Glutamatergic neuron (in vitro differentiated cells): ENCODE measurements at regions not wholly inside any gene's neighbourhood (a gene's known extent, or its start where the extent isn't known, plus 50 kb on each side); places are given as distances from the start of the nearest gene placed in this dataset.

Experiments used
- DNase-seq: peaks from one replicate; pipeline ENCODE4 v3.0.0; 2022
- H3K27ac Mint-ChIP-seq: one replicate; pipeline ENCODE4 v1.8.0; 2020; ENCODE audit warnings: mild to moderate bottlenecking, mixed read lengths, inconsistent platforms; ENCODE audit not compliant: unreplicated experiment
- H3K27me3 Mint-ChIP-seq: one replicate; pipeline ENCODE4 v1.8.0; 2020; ENCODE audit warnings: mild to moderate bottlenecking, moderate library complexity, mixed read lengths, inconsistent platforms; ENCODE audit not compliant: unreplicated experiment
- H3K36me3 Mint-ChIP-seq: one replicate; pipeline ENCODE4 v1.8.0; 2020; ENCODE audit warnings: mild to moderate bottlenecking, mixed read lengths, inconsistent platforms; ENCODE audit not compliant: unreplicated experiment
- H3K4me1 Mint-ChIP-seq: one replicate; pipeline ENCODE4 v1.8.0; 2020; ENCODE audit warnings: mild to moderate bottlenecking, low read depth, mixed read lengths, inconsistent platforms; ENCODE audit not compliant: unreplicated experiment
- H3K4me3 Mint-ChIP-seq: one replicate; pipeline ENCODE4 v1.8.0; 2020; ENCODE audit warnings: mild to moderate bottlenecking, mixed read lengths, inconsistent platforms; ENCODE audit not compliant: unreplicated experiment
- H3K9me3 Mint-ChIP-seq: one replicate; pipeline ENCODE4 v1.8.0; 2020; ENCODE audit warnings: mild to moderate bottlenecking, moderate library complexity, mixed read lengths, inconsistent platforms; ENCODE audit not compliant: unreplicated experiment
- TF ChIP-seq, protein P1 (sequence below): fragments of 200-600 bp; sonication (generic); IDR thresholded peaks from one replicate; pipeline ENCODE4 v1.5.0; 2021; ENCODE audit not compliant: partially characterized antibody, unreplicated experiment

DNA sequence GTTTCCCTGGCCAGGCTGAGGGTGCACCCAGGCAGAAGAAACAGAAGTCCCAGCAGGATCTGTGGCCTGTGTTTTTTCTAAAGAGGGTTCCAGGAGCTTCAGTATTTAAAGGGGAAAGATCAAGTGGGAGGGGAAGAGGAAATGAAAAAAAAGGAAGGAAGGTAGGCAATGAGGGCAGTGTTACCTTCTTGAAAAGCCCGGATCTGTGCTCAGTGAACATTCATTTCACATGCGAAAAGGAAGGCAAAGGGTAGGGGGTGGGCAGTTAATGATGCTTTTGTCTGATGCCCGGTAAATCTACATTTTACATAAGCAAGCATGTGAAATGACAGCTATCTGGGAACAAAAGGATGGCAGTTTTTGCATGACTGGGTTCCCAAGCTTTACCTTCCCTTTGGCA is 326.2 kb downstream of the UQCRFS1 start:
- DNase-seq = no peak
- H3K27ac Mint-ChIP-seq = no peak overlapping the region
- no peak overlapping the region for H3K4me3 Mint-ChIP-seq
- TF ChIP-seq, protein P1, sequence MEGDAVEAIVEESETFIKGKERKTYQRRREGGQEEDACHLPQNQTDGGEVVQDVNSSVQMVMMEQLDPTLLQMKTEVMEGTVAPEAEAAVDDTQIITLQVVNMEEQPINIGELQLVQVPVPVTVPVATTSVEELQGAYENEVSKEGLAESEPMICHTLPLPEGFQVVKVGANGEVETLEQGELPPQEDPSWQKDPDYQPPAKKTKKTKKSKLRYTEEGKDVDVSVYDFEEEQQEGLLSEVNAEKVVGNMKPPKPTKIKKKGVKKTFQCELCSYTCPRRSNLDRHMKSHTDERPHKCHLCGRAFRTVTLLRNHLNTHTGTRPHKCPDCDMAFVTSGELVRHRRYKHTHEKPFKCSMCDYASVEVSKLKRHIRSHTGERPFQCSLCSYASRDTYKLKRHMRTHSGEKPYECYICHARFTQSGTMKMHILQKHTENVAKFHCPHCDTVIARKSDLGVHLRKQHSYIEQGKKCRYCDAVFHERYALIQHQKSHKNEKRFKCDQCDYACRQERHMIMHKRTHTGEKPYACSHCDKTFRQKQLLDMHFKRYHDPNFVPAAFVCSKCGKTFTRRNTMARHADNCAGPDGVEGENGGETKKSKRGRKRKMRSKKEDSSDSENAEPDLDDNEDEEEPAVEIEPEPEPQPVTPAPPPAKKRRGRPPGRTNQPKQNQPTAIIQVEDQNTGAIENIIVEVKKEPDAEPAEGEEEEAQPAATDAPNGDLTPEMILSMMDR = no peak
- H3K27me3 Mint-ChIP-seq = peaks cover 2% of the 10 kb centered on the region
- peaks cover 20% of the 10 kb centered on the region for H3K4me1 Mint-ChIP-seq
- H3K9me3 Mint-ChIP-seq = peaks cover 3% of the 10 kb centered on the region
- no peaks in the 10 kb centered on the region for H3K36me3 Mint-ChIP-seq

GRCh38 chr19:28885965-28886364 is 327.0 kb downstream of the UQCRFS1 start:
- H3K27ac Mint-ChIP-seq = no peak overlapping the region
- no peak for DNase-seq
- TF ChIP-seq, protein P1 = no peak
- H3K27me3 Mint-ChIP-seq = peaks cover 2% of the 10 kb centered on the region
- H3K4me1 Mint-ChIP-seq = peaks cover 25% of the 10 kb centered on the region
- no peaks in the 10 kb centered on the region for H3K36me3 Mint-ChIP-seq
- H3K9me3 Mint-ChIP-seq = peaks cover 5% of the 10 kb centered on the region
- H3K4me3 Mint-ChIP-seq = no peak overlapping the region

DNA sequence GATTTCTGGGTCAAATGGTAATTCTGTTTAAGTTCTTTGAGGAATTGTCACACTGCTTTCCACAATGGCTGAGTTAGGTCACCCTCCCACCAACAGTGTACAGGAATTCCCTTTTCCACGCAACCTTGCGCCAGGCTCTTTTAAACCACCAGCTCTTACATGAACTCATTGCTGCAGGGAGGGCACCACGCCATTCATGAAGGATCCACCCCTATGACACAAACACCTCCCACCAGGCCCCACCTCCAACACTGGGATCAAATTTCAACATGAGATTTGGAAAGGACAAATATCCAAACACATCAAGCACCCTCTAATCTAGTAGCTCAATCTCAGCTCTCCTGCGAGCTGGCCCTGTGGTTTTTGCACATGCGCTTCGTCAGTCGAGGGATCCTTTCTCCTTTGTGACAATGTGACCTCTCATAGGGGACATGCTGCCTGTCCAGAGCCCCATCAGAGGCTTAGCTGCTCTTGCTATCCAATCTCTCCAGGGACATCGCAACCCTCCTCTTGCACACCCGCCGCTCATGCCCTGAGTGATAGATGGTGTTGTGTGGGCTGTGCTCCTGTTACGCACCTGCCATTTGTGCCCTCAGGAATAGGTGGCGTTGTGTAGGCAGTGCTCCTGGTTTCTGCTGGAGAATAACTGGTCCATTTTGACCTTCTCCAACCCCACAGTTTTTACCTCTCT is 328.0 kb downstream of the UQCRFS1 start:
- H3K4me3 Mint-ChIP-seq = no peak overlapping the region
- H3K4me1 Mint-ChIP-seq = peaks cover 27% of the 10 kb centered on the region
- peaks cover 2% of the 10 kb centered on the region for H3K27me3 Mint-ChIP-seq
- TF ChIP-seq, protein P1 = no peak
- no peak overlapping the region for H3K27ac Mint-ChIP-seq
- H3K36me3 Mint-ChIP-seq = no peaks in the 10 kb centered on the region
- peaks cover 5% of the 10 kb centered on the region for H3K9me3 Mint-ChIP-seq
- no peak for DNase-seq

GRCh38 chr19:28883241-28883693 is 329.7 kb downstream of the UQCRFS1 start:
- Mint-ChIP-seq H3K27ac (no peak overlapping the region), H3K27me3 (peaks cover 2% of the 10 kb centered on the region), H3K36me3 (no peaks in the 10 kb centered on the region), H3K9me3 (peaks cover 2% of the 10 kb centered on the region), H3K4me3 (no peak overlapping the region), H3K4me1 (peaks cover 18% of the 10 kb centered on the region)
- DNase-seq = no peak
- TF ChIP-seq, protein P1 = no peak

DNA sequence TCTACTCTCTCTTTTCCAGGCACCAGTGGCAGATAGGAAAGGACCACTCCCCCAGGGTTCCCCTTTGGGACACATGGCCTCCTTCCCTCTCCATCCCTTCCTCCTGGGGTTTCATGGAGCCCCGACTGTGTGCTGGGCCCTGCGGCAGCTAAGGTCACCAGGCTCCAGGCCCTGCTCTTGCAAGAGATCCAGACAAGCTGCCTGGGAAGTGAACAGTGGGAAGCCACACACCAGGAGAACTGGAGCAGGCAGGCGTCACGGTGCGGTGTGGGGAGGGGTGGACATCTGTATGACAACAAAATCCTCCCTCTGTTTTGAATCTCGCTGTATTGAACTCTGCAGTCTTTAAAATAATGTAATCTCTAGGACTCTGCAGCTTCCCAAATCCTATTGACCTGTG is 330.1 kb downstream of the UQCRFS1 start:
- H3K27ac Mint-ChIP-seq = no peak overlapping the region
- H3K4me1 Mint-ChIP-seq = peaks cover 18% of the 10 kb centered on the region
- DNase-seq = no peak
- H3K36me3 Mint-ChIP-seq = no peaks in the 10 kb centered on the region
- peaks cover 2% of the 10 kb centered on the region for H3K27me3 Mint-ChIP-seq
- no peak overlapping the region for H3K4me3 Mint-ChIP-seq
- TF ChIP-seq, protein P1 = no peak
- H3K9me3 Mint-ChIP-seq = peaks cover 2% of the 10 kb centered on the region
